Smooth muscle cell (in vitro differentiated cells): ENCODE measurements at regions not wholly inside any gene's neighbourhood (a gene's known extent, or its start where the extent isn't known, plus 50 kb on each side); places are given as distances from the start of the nearest gene placed in this dataset.

ENCODE experiments used
- DNase-seq: peaks from one replicate; lab custom pipeline; 2025; ENCODE audit not compliant: unreplicated experiment; lab: John Stamatoyannopoulos, UW
- H2AFZ ChIP-seq: fragments of 200-600 bp; sonication (generic); 2 replicates; pipeline ENCODE4 v1.6.0; 2016; ENCODE audit warnings: antibody characterized with exemption, low read depth, mild to moderate bottlenecking
- H3F3A ChIP-seq: fragments of 200-600 bp; sonication (generic); 2 replicates; pipeline ENCODE4 v1.6.0; 2017; ENCODE audit warnings: antibody characterized with exemption, low read depth
- H3K27ac ChIP-seq: fragments of 200-600 bp; sonication (generic); 2 replicates; pipeline ENCODE4 v1.5.1; 2016; ENCODE audit warnings: low read depth, mild to moderate bottlenecking
- H3K27me3 ChIP-seq: fragments of 200-600 bp; sonication (generic); 2 replicates; pipeline ENCODE4 v1.6.1; 2016; ENCODE audit warnings: low read depth, mild to moderate bottlenecking
- H3K36me3 ChIP-seq: fragments of 200-600 bp; sonication (generic); 2 replicates; pipeline ENCODE4 v1.5.1; 2016; ENCODE audit warnings: low read depth
- H3K4me1 ChIP-seq: fragments of 200-600 bp; sonication (generic); 2 replicates; pipeline ENCODE4 v1.5.1; 2016; ENCODE audit warnings: low read depth
- H3K4me2 ChIP-seq: fragments of 200-600 bp; sonication (generic); 2 replicates; pipeline ENCODE4 v1.6.0; 2016; ENCODE audit warnings: mild to moderate bottlenecking
- H3K4me3 ChIP-seq: fragments of 200-600 bp; sonication (generic); 2 replicates; pipeline ENCODE4 v1.5.1; 2016; ENCODE audit warnings: mild to moderate bottlenecking
- H3K79me2 ChIP-seq: fragments of 200-600 bp; sonication (generic); 2 replicates; pipeline ENCODE4 v1.6.0; 2016; ENCODE audit warnings: low read depth, mild to moderate bottlenecking
- H3K9ac ChIP-seq: fragments of 200-600 bp; sonication (generic); 2 replicates; pipeline ENCODE4 v1.6.0; 2016; ENCODE audit warnings: low read depth
- H3K9me3 ChIP-seq: fragments of 200-600 bp; sonication (generic); replicated peaks from 2 replicates; pipeline ENCODE4 v1.5.1; 2016; ENCODE audit warnings: low read depth
- H4K20me1 ChIP-seq: fragments of 200-600 bp; sonication (generic); 2 replicates; pipeline ENCODE4 v1.6.0; 2016; ENCODE audit warnings: low read depth
- WGBS: methylation state at CpG from one replicate; pipeline ENCODE4 v1.1.7; 2016; ENCODE audit warnings: low lambda C conversion rate; 5-methylcytosine and 5-hydroxymethylcytosine counted together
- TF ChIP-seq, protein P1 (sequence below): fragments of 200-600 bp; sonication (generic); IDR thresholded peaks from 2 replicates; pipeline ENCODE4 v1.5.1; 2017; ENCODE audit warnings: borderline replicate concordance, mild to moderate bottlenecking, antibody characterized with exemption; ENCODE audit not compliant: insufficient read depth, poor library complexity, severe bottlenecking

DNA sequence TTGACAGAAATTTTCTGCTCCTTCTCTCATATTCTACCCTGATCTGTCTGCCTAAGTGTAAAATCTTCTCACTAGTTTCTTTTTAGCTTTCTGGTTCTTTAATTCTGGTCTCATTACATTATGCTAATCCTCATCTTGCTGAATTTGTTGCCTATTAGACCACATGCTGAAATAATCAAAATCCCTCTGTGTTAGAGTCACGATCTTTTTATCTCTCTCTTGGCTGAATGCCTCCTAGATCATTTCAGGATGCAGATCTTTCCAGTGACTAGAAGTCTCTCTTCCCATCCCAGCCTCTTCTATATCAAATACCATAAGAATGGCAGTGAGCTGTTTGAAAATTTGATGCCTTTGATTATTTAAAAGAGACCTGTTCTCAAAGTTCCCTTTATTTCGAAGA lies 661.9 kb downstream of the SORCS1 start:
- Histone ChIP-seq H3K27ac (no peak overlapping the region), H4K20me1 (no peaks in the 10 kb centered on the region), H3K79me2 (no peaks in the 10 kb centered on the region), H3K27me3 (no peaks in the 10 kb centered on the region), H3K9me3 (no peaks in the 10 kb centered on the region), H3K4me2 (no peak overlapping the region), H3K9ac (no peak overlapping the region), H3F3A (no peaks in the 10 kb centered on the region), H2AFZ (no peak overlapping the region), H3K36me3 (no peaks in the 10 kb centered on the region), H3K4me3 (no peak overlapping the region), H3K4me1 (peaks cover 7% of the 10 kb centered on the region)
- WGBS, result 73% methylated on average over 2 of the region's 2 CpGs
- TF ChIP-seq, protein P1, sequence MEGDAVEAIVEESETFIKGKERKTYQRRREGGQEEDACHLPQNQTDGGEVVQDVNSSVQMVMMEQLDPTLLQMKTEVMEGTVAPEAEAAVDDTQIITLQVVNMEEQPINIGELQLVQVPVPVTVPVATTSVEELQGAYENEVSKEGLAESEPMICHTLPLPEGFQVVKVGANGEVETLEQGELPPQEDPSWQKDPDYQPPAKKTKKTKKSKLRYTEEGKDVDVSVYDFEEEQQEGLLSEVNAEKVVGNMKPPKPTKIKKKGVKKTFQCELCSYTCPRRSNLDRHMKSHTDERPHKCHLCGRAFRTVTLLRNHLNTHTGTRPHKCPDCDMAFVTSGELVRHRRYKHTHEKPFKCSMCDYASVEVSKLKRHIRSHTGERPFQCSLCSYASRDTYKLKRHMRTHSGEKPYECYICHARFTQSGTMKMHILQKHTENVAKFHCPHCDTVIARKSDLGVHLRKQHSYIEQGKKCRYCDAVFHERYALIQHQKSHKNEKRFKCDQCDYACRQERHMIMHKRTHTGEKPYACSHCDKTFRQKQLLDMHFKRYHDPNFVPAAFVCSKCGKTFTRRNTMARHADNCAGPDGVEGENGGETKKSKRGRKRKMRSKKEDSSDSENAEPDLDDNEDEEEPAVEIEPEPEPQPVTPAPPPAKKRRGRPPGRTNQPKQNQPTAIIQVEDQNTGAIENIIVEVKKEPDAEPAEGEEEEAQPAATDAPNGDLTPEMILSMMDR, result no peak
- no peak for DNase-seq

DNA sequence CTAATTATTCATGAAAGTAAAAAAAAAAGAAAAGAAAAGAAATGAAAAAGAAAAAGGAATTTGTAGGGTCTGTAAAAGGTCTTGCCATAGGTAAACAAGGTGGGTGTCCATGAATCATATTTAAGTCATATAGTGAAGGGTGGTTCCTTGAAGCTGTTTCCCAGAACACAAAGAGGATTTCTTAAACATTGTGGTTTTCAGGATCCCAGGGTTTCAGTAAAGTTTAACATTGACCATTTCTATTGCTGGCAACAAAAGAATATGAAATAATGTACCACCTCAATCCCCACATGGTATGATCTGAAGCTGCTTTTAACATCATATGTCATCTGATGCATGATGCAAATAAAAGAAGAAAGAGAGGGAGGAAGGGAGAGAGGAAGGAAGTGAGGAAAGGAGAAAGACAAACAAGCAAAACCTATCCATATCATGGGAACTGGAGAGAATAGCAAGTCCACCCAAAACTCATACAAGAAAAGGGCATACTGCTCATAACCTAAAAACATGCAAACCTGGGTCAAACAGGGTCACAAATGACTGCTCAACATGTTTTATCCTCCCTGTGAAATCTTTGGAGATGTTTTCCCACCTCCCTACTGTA lies 663.5 kb downstream of the SORCS1 start:
- Histone ChIP-seq H2AFZ (peak overlapping the region; percentile 30), H3K79me2 (no peaks in the 10 kb centered on the region), H3K27ac (no peak overlapping the region), H3K9ac (no peak overlapping the region), H3K4me2 (no peak overlapping the region), H3K9me3 (no peaks in the 10 kb centered on the region), H3F3A (no peaks in the 10 kb centered on the region), H3K36me3 (no peaks in the 10 kb centered on the region), H3K27me3 (no peaks in the 10 kb centered on the region), H4K20me1 (no peaks in the 10 kb centered on the region), H3K4me1 (peaks cover 7% of the 10 kb centered on the region), H3K4me3 (no peak overlapping the region)
- no peak for DNase-seq
- TF ChIP-seq, protein P1, result no peak

DNA sequence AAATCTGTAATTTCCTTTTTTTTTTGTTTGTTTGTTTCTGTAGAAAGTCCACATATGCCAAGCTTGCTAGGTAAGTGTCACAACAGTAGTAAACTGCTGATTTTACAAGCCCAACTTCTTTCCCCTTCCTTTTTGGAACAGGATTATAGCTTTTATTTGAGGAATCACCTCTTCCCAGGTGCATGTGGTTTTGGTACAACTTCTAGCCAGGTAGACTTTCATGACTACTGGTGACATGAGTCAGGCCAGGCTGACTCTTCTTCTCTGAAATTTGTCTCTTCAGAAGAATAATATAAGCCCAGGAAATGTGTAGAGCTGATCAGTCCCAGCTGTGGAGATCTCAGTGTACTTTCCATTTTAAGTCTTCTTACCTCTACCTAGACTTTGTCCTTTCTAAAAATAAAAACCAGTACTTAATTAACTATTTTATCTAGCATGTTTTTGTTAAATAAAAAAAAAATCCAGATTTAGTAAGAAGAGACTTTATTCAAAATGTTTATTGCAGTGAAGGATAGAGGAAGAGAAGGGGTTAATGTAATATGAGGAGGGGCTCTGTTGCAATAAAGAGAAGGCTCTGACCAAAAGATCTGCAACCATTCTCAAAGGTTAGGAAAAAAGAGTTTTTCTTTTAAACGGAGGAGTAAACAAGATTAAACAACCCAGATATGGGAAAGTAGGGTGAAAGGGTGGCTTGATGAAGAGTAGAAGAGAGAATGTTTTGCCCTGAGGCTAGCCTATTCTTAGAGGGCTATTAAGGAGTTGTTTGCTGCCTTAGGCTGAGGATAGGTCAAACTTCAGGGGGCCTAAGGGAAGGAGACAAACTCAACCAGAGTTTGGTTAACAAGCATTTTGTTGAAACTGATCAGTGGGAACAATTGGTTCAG lies 664.2 kb downstream of the SORCS1 start:
- 6% methylated on average over 1 of the region's 1 CpG for WGBS
- Histone ChIP-seq H3K9me3 (no peaks in the 10 kb centered on the region), H3F3A (no peaks in the 10 kb centered on the region), H3K4me1 (peaks cover 7% of the 10 kb centered on the region), H3K36me3 (no peaks in the 10 kb centered on the region), H3K27ac (no peak overlapping the region), H3K4me3 (no peak overlapping the region), H2AFZ (peak overlapping the region; percentile 30), H4K20me1 (no peaks in the 10 kb centered on the region), H3K4me2 (no peak overlapping the region), H3K79me2 (no peaks in the 10 kb centered on the region), H3K27me3 (no peaks in the 10 kb centered on the region), H3K9ac (no peak overlapping the region)
- no peak for DNase-seq
- TF ChIP-seq, protein P1, result no peak
